ENCODE measurements at regions not wholly inside any gene's neighbourhood (a gene's known extent, or its start where the extent isn't known, plus 50 kb on each side); places are given as distances from the start of the nearest gene placed in this dataset.

GRCh38 chr6:26149240-26149639 lies 62.0 kb downstream of the HFE start:
- no peak for ATAC-seq

- ATAC-seq: no peak
Observed at GRCh38 chr6:26152226-26153101, 65.2 kb downstream of the HFE start.

DNA sequence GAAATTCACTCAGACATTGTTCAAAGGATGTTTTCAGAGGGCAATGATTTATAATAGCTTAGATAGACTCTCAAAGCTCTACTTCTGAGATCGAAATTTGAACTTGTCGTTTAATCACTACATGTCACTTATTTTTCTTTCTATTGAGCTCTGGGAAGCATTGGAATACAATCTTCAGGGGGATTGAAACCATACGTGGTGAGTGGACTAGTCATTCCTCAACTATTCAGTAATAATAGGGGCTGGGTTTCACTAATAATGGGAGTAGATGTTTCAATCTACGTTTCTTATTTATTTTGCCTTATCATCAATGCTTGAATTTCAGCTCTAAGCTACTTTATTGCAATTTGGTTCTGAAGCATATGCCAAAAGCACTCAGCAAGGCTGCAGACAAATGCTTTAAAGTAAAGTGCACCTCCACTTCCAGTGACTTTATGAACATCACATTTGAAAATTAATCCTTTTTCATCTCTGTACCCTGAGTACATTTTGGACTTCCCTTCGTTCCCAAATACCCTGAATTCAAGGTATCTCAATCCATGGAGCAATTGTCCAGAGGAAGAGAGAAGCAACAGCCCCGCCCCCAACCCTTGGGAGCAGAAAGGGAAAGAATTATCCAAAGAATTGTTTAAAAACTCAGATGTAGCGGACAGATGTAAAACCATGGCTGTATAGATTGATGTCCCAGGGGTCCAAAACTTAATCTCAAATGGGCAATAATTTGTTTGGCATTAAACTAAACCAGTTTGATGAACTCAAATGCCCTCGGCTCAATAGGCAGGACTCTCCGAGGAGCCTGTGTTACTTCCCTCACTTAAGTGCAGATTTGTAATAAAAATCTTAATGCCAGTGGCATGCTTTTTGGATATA lies 68.1 kb downstream of the HFE start:
- ATAC-seq: no peak

DNA sequence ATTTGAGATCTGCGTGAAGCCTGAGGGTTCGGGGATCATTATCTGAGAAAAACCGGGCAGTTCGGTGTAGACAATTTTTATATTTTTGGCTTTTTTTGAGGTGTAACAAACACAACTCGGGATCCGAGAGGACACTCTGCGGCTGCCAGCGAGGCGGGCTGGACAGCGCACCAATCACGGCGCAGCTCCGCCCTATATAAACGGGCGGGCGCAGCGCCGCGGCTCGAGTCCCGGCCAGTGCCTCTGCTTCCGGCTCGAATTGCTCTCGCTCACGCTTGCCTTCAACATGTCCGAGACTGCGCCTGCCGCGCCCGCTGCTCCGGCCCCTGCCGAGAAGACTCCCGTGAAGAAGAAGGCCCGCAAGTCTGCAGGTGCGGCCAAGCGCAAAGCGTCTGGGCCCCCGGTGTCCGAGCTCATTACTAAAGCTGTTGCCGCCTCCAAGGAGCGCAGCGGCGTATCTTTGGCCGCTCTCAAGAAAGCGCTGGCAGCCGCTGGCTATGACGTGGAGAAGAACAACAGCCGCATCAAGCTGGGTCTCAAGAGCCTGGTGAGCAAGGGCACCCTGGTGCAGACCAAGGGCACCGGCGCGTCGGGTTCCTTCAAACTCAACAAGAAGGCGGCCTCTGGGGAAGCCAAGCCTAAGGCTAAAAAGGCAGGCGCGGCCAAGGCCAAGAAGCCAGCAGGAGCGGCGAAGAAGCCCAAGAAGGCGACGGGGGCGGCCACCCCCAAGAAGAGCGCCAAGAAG lies 69.0 kb downstream of the HFE start:
- ATAC-seq: peak; percentile 76

DNA sequence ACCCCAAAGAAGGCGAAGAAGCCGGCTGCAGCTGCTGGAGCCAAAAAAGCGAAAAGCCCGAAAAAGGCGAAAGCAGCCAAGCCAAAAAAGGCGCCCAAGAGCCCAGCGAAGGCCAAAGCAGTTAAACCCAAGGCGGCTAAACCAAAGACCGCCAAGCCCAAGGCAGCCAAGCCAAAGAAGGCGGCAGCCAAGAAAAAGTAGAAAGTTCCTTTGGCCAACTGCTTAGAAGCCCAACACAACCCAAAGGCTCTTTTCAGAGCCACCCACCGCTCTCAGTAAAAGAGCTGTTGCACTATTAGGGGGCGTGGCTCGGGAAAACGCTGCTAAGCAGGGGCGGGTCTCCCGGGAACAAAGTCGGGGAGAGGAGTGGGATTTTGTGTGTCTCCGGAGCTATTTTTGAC lies 69.6 kb downstream of the HFE start:
- ATAC-seq: peak; percentile 35

GRCh38 chr6:26157251-26158075 lies 70.2 kb downstream of the HFE start:
- ATAC-seq: peak; percentile 81

- ATAC-seq: peak; percentile 70
Observed at GRCh38 chr6:26158076-26158580, 70.9 kb downstream of the HFE start.

DNA sequence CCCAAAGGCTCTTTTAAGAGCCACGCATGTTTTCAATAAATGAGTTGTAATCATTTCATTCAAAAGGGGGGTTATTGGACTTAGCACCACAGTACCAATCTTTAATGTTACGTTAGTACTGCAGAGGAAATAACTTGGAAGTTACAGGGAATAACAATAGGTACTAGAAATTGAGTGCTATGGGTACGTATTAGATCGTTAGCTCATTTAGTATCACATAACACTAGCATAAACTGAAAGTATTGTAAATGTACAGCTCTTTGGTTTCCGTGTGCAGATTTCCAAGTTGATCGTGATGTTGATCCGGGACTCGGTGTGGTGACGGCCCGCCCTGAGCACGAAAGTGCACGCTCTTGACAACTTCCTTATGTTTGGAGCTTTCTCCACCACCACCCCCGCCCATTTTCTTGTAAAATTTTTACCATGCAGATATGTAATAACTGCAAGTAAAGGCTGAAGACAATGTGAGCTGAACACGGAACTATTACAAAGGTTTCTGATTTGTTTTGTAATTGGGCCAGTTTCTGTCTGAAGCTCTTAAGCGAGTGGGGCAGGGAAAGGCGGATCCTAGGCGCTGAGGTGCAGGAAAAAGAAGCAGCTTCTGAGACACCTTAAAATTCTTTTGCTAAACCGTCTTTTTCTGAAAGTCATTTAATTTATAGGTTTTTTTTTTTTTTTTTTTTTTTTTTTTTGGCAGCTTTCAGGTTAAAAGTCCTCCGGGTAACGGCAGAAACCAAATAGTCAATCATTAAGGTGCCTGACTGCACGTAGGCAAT lies 71.5 kb downstream of the HFE start:
- peak; percentile 25 for ATAC-seq

DNA sequence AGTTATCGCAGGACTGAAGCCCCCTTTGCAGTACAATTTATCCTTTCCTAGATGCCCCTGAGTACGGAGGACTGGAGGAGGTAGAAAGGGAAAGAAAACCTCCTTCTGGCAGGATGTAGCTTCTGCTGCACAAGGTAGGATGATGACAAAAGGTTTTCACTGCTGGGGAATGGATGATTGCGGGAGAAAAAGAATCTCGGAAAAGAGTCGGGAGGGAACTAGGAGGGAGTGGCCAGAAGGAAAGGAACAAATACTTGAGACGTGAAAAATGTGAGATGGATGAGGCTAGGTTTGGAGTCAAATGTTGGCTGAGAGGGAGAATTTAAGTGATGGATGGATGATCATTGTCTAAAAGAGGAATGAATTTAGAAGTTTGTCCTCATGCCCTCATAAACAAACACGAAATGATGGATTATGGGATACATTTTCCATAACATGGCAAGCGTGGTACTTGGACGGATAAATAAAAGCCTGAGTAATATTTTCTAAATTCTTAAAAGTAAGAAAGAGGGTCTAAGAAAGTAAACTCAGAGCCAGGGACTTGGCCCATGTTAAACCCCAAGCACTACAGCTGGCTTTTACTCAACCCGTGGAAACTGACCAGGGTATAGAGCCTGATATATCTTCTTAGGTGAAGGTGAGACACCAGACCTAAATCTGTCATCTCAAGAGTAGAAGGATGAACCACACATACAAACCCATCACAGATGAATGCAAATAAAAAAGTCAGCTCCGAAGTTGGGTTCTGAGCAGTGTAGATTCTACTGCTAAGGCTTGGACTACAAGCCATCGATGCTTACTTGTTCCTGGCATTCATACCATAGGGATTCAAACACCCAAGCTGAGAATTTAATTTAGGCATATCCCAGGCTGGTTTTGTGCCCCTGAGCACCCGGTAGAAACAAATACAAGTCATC lies 72.4 kb downstream of the HFE start:
- ATAC-seq: no peak

- ATAC-seq: no peak
Observed at GRCh38 chr6:26161322-26161721, 74.1 kb downstream of the HFE start.

- ATAC-seq: no peak
Observed at GRCh38 chr6:26162399-26162798, 75.2 kb downstream of the HFE start.

DNA sequence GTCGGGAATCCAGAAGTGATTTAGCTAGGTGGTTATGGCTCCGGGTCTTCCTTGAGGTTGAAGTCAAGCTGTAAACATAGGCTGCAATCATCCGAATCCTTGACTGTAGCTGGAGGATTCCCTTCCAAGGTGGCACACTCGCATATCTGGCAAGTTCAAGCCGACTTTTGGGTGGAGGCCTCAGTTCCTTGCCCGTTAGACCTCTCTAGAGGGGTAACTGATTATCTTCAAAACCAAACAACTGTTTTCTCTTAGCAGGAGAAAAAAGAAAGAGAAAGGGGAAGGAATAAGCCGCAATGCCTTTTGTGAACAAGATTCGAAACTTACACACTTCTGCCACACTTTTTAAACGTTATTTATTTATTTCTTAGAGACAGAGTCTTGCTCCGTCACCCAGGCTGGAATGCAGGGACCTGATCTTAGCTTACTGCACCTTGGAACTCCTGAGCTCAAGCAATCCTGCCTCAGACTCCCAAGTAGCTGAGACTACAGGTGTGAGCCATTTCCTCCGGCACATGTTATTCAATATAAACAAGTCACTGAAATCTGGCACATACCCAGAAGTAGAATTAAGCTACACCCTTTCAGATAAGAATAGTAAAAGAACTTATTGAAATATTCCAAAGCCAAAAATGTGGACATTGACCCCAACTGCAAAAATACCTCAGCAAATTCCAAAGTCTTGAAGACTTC lies 76.3 kb downstream of the HFE start:
- no peak for ATAC-seq

- no peak for ATAC-seq
Observed at GRCh38 chr6:26164120-26164505, 76.9 kb downstream of the HFE start.

DNA sequence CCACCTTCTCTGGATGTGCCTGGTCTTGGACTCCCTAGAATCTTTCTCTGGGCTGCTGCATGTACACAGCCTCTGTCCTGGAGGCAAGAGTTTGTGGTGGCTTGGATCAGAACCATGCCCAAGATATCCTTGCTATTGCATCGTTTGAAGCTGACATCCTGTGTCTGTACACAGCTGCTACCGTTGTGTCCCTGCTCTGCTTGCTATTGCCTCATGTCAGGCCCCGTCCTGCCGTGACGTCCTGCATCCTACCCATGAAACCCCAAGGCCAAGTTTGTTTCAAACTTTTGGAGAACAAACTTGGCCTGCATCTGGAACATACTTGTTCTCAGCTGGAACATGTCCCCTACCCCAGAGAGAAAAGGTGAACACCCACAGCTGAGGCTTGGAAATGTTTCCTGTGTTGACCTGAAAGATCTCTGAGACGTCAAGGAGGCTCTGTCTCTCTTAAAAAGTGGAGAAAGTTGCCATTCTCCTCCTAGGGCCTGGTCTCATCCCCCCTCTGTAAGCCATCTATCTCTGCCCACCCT lies 78.1 kb downstream of the HFE start:
- ATAC-seq: no peak

DNA sequence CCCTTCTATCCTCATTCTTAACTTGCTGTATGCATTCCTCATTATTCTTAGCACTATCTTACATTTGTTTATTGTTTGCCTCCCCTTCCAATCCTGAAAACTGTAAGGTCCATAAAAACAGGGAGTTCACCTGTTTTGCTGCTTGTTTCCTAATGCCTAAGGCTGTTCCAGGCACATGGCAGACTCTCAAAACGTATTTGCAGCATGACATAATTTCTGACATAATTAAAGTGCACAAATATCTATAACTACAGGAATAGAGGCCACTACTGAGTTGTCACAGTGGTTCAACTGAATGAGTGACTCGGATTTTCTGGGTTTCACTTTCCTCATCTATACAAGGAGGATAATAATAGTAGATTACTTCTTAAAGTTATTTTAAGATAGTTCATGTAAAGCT lies 83.0 kb downstream of the HFE start:
- ATAC-seq: no peak

- ATAC-seq: no peak
Observed at GRCh38 chr6:26170951-26171841, 84.0 kb downstream of the HFE start.

GRCh38 chr6:26172608-26172968 lies 85.4 kb downstream of the HFE start:
- peak; percentile 56 for ATAC-seq

- no peak for ATAC-seq
Observed at GRCh38 chr6:26173836-26174145, 86.6 kb downstream of the HFE start.

All from esophagus mucosa (tissue), 1 donor.